Ascending aorta (tissue), 2 donors: ENCODE measurements at regions not wholly inside any gene's neighbourhood (a gene's known extent, or its start where the extent isn't known, plus 50 kb on each side); places are given as distances from the start of the nearest gene placed in this dataset.

Source experiments
- DNase-seq, 2 donors: peaks; one replicate each; pipeline ENCODE4 v3.0.0-alpha.2; 2019; ENCODE audit warnings: low spot score in 2 of 2
- H3K27ac ChIP-seq, 2 donors: fragments of 200-600 bp; sonication (generic); one replicate each; pipeline ENCODE4 v1.5.1; 2016 to 2017; ENCODE audit warnings: mild to moderate bottlenecking in 1 of 2
- H3K27me3 ChIP-seq: fragments of 200-600 bp; sonication (generic); one replicate; pipeline ENCODE4 v1.5.1; 2017
- H3K36me3 ChIP-seq, 2 donors: fragments of 200-600 bp; sonication (generic); one replicate each; pipeline ENCODE4 v1.5.1; 2016
- H3K4me1 ChIP-seq, 2 donors: fragments of 200-600 bp; sonication (generic); one replicate each; pipeline ENCODE4 v1.5.1; 2016 to 2017; ENCODE audit warnings: mild to moderate bottlenecking in 1 of 2
- H3K4me3 ChIP-seq, 2 donors: fragments of 200-600 bp; sonication (generic); one replicate each; pipeline ENCODE4 v1.5.1; 2016 to 2017; ENCODE audit warnings: mild to moderate bottlenecking in 1 of 2
- H3K9me3 ChIP-seq, 2 donors: fragments of 200-600 bp; sonication (generic); one replicate each; pipeline ENCODE4 v1.5.1; 2016
- CTCF ChIP-seq, 3 experiments: fragments of 200-600 bp in 2 of 3; fragments of 450-650 bp in 1 of 3; sonication (generic) in 2 of 3; IDR thresholded peaks; one replicate each; pipeline ENCODE4 v1.5.1; 2016 to 2019; ENCODE audit warnings: antibody characterized with exemption in 3 of 3, mild to moderate bottlenecking in 1 of 3, moderate library complexity in 1 of 3
- intact Hi-C: fragments of 100-400 bp; cut with DNase I; formaldehyde crosslinking; loops from one replicate; pipeline ENCODE4 v1.15.1; 2023

DNA sequence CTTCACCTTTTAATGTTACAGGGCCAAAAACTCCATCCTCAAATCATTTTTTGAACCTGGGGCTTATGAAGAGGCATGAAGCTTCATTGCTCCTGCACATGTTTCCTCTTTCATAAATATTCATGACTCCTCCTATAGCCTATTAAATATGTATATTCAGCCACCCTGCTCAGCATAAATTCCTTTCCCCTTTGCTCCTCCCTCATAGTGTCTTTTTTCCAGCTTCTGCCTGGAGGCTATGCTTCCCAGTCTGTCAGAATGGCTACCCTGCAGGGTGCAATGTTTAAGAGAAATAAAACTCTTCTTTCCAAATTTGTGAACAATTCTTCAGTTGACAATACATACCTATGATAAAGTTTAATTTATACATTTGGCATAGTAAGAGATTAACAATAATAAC, 1082.9 kb upstream of the CDH18 start:
- H3K4me1 ChIP-seq, result no peaks in the 10 kb centered on the region
- H3K9me3 ChIP-seq, result no peaks in the 10 kb centered on the region
- H3K27ac ChIP-seq, result no peak overlapping the region
- no peak for DNase-seq
- no peaks in the 10 kb centered on the region for H3K27me3 ChIP-seq
- intact Hi-C loops, result no loop called here
- H3K4me3 ChIP-seq, result no peak overlapping the region
- TF ChIP-seq CTCF (IDR thresholded peaks at IDR 0.05), result no peak
- no peaks in the 10 kb centered on the region for H3K36me3 ChIP-seq

DNA sequence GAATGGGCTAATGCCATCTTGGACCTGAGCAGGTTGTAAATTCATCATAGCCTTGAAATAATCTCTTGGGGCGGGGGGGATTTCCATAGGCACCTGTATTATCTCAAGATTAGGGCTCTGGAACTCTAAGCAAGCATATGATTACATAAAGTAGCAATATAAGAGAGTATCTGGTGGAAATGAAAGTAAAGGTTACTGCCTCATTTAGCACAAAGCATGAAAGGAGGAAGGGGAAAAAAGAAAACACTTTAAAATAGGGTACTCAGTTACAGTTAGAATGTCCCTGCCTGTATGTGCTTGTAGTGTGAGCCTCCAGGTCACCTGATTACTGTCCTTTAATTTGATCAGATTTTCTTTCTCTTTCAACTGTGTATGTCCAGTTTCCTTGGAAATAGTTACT, 1079.7 kb upstream of the CDH18 start:
- Histone ChIP-seq H3K4me3 (no peak overlapping the region), H3K36me3 (no peaks in the 10 kb centered on the region), H3K27me3 (no peaks in the 10 kb centered on the region), H3K27ac (no peak overlapping the region), H3K4me1 (no peaks in the 10 kb centered on the region), H3K9me3 (no peaks in the 10 kb centered on the region)
- no peak for TF ChIP-seq CTCF (IDR thresholded peaks at IDR 0.05)
- DNase-seq, result no peak
- intact Hi-C loops, result no loop called here

GRCh38 chr5:21063146-21063545, 1075.1 kb upstream of the CDH18 start:
- Histone ChIP-seq H3K36me3 (no peaks in the 10 kb centered on the region), H3K4me3 (no peak overlapping the region), H3K27me3 (no peaks in the 10 kb centered on the region), H3K27ac (no peak overlapping the region), H3K9me3 (no peaks in the 10 kb centered on the region), H3K4me1 (no peaks in the 10 kb centered on the region)
- DNase-seq, result no peak
- TF ChIP-seq CTCF (IDR thresholded peaks at IDR 0.05), result no peak
- intact Hi-C loops, result no loop called here

DNA sequence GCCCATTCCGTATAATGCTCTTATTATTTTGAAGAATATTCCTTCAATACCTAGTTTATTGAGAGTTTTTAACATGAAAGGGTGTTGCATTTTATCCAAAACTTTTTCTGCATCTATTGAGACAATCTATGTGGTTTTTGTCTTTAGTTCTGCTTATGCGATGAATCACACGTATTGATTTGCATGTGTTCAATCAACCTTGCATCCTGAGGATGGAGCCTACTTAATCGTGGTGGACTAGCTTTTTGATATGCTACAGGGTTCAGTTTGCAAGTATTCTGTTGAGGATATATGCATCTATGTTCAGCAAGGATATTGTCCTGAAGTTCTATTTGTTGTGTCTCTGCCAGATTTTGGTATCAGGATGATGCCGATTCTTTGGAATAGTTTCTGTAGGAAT, 1070.3 kb upstream of the CDH18 start:
- no peak overlapping the region for H3K4me3 ChIP-seq
- H3K9me3 ChIP-seq, result no peaks in the 10 kb centered on the region
- no peak for DNase-seq
- no peaks in the 10 kb centered on the region for H3K4me1 ChIP-seq
- TF ChIP-seq CTCF (IDR thresholded peaks at IDR 0.05), result no peak
- intact Hi-C loops, result no loop called here
- H3K36me3 ChIP-seq, result no peaks in the 10 kb centered on the region
- no peak overlapping the region for H3K27ac ChIP-seq
- H3K27me3 ChIP-seq, result no peaks in the 10 kb centered on the region

- no peak for TF ChIP-seq CTCF (IDR thresholded peaks at IDR 0.05)
- Histone ChIP-seq H3K9me3 (no peaks in the 10 kb centered on the region), H3K27me3 (no peaks in the 10 kb centered on the region), H3K36me3 (no peaks in the 10 kb centered on the region), H3K27ac (no peak overlapping the region), H3K4me1 (no peaks in the 10 kb centered on the region), H3K4me3 (no peak overlapping the region)
- intact Hi-C loops, result no loop called here
- DNase-seq, result no peak
These were observed 1063.9 kb upstream of the CDH18 start for GRCh38 chr5:21051945-21052344.

DNA sequence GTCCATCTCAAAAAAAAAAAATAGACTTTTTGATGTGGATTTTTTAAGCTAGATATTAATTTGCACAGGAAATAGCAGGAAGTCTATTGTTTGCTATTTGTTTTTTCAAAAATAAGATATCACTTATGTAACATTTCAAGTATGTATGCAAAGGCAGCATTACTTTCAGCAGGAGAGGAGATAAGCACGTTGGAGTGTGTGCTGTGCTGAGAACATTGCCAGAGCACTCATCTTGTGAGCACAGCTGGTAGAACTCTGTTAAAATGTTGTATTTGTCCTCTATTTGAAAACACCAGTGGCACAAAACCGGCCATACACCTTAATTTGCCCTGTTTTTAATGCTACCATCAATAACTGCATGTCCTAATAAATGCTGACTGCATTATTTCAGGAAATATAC, 1061.9 kb upstream of the CDH18 start:
- no peaks in the 10 kb centered on the region for H3K36me3 ChIP-seq
- intact Hi-C loops, result no loop called here

More for the DNA sequence above, 1061.9 kb upstream of the CDH18 start:
- no peaks in the 10 kb centered on the region for H3K27me3 ChIP-seq
- H3K4me1 ChIP-seq, result no peaks in the 10 kb centered on the region
- H3K27ac ChIP-seq, result no peak overlapping the region
- H3K9me3 ChIP-seq, result no peaks in the 10 kb centered on the region
- TF ChIP-seq CTCF (IDR thresholded peaks at IDR 0.05), result no peak
- no peak for DNase-seq
- no peak overlapping the region for H3K4me3 ChIP-seq
